Fibroblast of mammary gland (primary cell): ENCODE measurements at regions not wholly inside any gene's neighbourhood (a gene's known extent, or its start where the extent isn't known, plus 50 kb on each side); places are given as distances from the start of the nearest gene placed in this dataset.
"Not testable (repeated sequence)": the region's sequence is repeated elsewhere in the genome, so short reads cannot be mapped to it uniquely, and the experiment has no call there.

Source experiments
- DNase-seq: peaks from one replicate; pipeline ENCODE4 v3.0.0-alpha.2; 2010; ENCODE audit warnings: low read depth
- H3K4me3 ChIP-seq: 2 replicates; pipeline ENCODE4 v1.5.1; 2011; ENCODE audit warnings: low read depth, mild to moderate bottlenecking, low read length, moderate library complexity; ENCODE audit not compliant: control insufficient read depth
- TF ChIP-seq, protein P1 (sequence below): conservative IDR thresholded peaks from 2 replicates; pipeline ENCODE4 v1.5.1; 2011; ENCODE audit warnings: low read depth, low read length, inconsistent platforms; ENCODE audit not compliant: control insufficient read depth, insufficient read depth

DNA sequence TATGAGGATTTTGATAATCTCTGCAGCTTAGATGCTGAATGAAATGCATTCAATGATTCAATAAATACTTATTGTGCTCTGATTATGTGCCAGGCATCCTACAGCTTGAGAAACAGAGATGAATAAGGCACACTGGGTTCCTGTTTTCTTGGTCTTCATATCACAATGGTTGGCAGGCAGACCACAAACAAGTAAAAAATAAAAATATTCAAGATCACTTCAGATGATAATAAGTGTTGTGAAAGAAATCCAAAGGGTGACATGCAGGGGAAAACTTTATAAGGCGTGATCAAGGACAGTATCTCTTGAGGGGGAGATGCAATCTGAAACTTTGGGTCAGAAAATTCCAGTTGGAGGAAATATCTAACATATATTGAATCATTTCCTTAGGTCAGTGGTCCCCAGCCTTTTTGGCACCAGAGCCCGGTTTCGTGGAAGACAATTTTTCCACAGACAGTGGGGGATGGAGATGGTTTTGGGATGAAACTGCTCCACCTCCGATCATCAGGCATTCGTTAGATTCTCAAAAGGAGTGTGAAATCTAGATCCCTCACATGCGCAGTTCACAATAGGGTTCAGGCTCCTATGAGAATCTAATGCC is 73.7 kb upstream of the RAP1B start:
- TF ChIP-seq, protein P1, sequence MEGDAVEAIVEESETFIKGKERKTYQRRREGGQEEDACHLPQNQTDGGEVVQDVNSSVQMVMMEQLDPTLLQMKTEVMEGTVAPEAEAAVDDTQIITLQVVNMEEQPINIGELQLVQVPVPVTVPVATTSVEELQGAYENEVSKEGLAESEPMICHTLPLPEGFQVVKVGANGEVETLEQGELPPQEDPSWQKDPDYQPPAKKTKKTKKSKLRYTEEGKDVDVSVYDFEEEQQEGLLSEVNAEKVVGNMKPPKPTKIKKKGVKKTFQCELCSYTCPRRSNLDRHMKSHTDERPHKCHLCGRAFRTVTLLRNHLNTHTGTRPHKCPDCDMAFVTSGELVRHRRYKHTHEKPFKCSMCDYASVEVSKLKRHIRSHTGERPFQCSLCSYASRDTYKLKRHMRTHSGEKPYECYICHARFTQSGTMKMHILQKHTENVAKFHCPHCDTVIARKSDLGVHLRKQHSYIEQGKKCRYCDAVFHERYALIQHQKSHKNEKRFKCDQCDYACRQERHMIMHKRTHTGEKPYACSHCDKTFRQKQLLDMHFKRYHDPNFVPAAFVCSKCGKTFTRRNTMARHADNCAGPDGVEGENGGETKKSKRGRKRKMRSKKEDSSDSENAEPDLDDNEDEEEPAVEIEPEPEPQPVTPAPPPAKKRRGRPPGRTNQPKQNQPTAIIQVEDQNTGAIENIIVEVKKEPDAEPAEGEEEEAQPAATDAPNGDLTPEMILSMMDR, result no peak
- no peak overlapping the region for H3K4me3 ChIP-seq
- DNase-seq, result no peak

DNA sequence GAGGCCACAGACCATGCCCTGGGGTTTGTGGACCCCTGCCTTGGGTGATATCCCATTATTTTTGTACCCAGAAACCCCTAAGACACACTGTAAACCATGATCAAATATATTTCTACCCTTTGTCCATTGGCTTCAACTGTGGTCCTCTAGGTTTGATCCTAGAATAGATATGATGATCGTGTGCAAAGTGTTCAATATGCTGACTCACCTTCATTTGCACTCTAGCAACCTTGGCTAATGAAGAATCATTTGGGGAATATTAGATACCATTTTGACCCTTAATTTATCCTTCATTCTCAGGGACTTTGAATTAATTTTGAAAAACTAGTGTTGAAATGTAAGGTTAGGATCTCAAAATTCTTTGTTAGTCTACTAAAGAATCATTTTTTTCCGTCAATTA is 73.1 kb upstream of the RAP1B start:
- TF ChIP-seq, protein P1, result no peak
- DNase-seq, result no peak
- no peak overlapping the region for H3K4me3 ChIP-seq

DNA sequence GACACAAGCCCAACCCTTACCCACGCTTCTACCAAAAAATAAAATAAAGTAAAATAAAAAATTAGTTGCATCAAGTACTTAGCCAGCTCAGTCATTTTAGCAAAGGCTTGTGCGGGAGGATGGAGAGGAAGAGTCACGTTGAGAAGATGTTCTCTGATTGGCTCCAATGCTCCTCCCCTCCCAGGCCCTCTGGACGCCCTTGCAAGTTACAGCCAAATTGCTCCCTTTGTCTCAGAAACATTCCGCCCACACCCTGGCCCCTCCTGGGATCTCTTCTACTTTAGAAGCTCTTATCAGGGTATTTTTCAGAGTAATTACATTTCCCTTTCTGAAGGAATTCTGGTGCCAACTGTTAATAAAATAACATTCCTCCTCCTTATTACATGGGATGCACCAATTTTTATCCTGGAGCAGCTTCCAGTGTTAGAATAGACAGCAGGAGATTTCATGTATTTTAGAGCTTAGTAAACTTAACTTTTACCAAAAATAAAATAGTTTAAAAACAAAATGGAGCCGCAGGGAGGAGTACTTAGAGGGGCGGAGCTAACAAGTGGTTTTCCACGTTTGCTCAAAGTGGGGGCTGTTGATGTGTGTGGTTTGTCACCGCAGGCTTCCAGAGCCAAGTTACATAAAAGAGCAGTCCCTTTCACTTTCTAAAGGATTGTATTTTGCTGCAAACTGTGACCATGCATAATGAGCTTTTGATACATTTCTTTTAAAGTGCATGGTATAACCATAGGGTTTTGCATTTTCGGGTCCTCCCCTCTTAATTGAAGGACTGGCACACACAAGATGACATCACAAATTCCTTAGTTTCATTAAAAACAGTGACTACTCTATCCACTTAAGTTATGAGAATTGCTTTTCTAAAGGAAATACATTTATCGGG is 71.7 kb upstream of the RAP1B start:
- H3K4me3 ChIP-seq, result peak overlapping the region; percentile 27
- peak; percentile 70 for DNase-seq
- TF ChIP-seq, protein P1, result no peak

- TF ChIP-seq, protein P1, result no peak
- H3K4me3 ChIP-seq, result no peak overlapping the region
- DNase-seq, result no peak
Measured at GRCh38 chr12:68539615-68539952, 71.1 kb upstream of the RAP1B start.

DNA sequence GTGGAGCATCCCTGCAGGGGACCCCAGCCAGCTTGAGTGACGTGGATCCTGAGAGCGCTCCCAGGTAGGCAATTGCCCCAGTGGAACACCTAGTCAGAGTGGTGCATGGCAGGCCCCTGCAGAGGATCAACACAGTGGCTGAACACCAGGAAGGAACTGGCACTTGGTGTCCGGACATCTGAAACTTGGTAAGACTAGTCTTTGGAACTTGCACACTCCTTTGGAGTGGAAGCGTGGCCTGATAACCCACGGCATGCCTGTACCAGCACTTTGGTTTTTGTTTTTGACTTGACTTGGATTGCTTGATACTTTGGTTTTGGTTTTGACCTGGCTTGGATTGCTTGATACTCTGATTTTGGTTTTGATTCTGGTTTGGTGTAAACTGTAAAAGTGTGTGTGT is 69.9 kb upstream of the RAP1B start:
- DNase-seq, H3K4me3 ChIP-seq: not testable (repeated sequence)

GRCh38 chr12:68547318-68547717 is 63.4 kb upstream of the RAP1B start:
- not testable (repeated sequence) for H3K4me3 ChIP-seq

DNA sequence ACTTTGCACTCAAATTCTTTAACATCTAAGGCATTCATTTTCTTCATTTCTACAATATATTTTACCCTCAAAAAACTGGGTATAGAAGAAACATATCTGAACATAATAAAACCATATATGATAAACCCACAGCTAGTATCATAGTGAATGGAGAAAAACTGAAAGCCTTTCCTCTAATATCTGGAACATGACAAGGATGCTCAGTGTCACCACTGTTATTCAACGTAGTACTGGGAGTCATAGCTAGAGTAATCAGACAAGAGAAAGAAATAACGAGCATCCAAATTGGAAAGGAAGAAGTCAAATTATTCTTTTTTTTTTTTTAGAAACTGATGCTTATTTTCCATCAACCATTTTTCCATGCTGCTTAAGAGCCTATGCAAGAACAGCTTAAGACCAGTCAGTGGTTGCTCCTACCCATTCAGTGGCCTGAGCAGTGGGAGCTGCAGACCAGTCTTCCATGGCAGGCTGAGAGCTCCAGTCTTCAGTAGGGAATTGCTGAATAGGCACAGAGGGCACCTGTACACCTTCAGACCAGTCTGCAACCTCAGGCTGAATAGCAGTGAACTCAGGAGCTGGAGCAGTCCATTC is 58.0 kb upstream of the RAP1B start:
- not testable (repeated sequence) for DNase-seq, H3K4me3 ChIP-seq

More at GRCh38 chr12:68547318-68547717, 63.4 kb upstream of the RAP1B start:
- DNase-seq, result not testable (repeated sequence)

- DNase-seq, result peak; percentile 70
- TF ChIP-seq, protein P1, result no peak
- no peak overlapping the region for H3K4me3 ChIP-seq
Measured at GRCh38 chr12:68557011-68557730, 53.5 kb upstream of the RAP1B start.
